ENCODE measurements at regions not wholly inside any gene's neighbourhood (a gene's known extent, or its start where the extent isn't known, plus 50 kb on each side); places are given as distances from the start of the nearest gene placed in this dataset.

- peak; percentile 17 for DNase-seq (ENCODE audit: low read depth)
These were observed 186.8 kb upstream of the GLI2 start for GRCh38 chr2:120548627-120549608.

DNA sequence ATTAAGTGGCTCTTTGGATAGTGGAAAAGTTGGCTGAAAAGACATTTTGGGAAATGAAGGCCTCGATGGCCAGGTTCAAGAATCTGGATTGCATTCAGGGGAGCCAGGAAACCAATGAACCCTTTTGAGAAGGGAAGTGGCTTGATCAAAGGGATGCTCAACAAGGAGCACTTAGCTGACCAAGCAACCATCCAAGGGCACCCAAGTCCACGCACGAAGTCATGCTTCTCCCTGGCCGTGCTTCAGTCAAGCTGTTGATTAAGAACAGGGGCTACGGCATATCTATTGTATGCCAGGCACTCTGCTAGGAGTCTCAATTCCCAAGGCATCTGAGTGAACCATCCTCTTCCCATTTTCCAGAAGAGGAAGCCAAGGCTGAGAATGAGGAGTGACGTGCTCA is 185.8 kb upstream of the GLI2 start:
- DNase-seq (ENCODE audit: low read depth), result no peak

DNA sequence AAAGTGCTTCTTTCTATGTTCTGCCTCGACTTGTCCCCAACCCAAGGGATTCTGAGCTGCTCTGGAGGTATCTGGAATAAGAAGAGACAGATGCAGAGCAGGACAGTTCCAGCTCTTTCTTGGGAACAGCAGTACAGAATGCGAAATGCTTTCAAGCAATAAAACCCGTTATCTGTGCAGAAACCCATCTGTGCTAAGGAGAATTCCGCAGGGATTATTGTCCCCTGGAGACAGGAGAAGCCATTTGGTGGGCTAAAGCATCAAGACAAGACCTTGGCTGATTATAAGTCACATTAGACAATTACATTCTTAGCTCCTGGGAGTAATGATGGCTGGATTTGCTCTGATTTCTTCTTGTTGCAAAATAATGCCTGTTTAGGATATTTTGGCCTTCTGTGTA is 185.4 kb upstream of the GLI2 start:
- DNase-seq (ENCODE audit: low read depth), result no peak

- no peak for DNase-seq (ENCODE audit: low read depth)
These were observed 184.7 kb upstream of the GLI2 start for GRCh38 chr2:120550893-120551446.

GRCh38 chr2:120551522-120551921 is 184.1 kb upstream of the GLI2 start:
- DNase-seq (ENCODE audit: low read depth), result no peak

DNA sequence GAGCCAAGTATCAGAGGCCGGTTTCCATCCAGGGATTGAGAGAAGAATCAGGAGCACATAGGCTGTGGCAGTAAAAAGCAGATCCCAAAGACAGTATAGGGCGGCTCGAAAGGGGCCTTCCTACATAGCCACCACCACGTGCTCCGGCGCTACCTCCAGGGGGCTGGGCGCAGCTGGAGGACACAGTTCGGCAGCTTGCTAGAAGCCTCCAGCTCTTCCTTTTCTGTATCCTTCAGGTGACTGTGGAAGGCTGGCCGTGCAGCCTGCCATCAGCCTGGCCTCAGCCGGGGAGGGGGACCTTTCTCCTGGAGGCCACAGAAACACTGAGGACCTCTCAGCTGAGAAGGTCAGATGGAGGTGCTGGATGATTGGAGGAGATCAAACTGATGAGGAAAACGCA is 183.6 kb upstream of the GLI2 start:
- no peak for DNase-seq (ENCODE audit: low read depth)

GRCh38 chr2:120552800-120553481 is 182.7 kb upstream of the GLI2 start:
- DNase-seq (ENCODE audit: low read depth), result peak; percentile 86

GRCh38 chr2:120554625-120555032 is 181.0 kb upstream of the GLI2 start:
- no peak for DNase-seq (ENCODE audit: low read depth)

GRCh38 chr2:120555092-120555491 is 180.6 kb upstream of the GLI2 start:
- no peak for DNase-seq (ENCODE audit: low read depth)

GRCh38 chr2:120556911-120557310 is 178.8 kb upstream of the GLI2 start:
- no peak for DNase-seq (ENCODE audit: low read depth)

DNA sequence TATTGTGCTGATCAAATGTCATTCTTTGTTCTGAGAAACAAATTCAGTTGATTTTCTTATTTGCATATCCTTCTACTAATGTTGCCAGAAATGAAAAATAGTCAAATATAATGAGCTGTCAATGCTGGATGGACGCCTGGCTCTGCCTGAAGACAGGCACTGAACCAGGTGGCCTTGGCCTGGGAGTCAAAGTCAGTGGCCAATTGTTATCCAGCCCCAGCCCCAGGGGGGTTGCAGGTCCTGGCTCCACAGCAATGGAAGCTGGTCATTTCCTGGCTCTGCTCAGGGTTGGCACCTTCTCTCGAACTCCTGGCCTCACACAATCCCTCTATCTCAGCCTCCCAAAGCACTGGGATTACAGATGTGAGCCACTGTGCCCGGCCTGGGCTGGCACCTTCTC is 176.8 kb upstream of the GLI2 start:
- no peak for DNase-seq (ENCODE audit: low read depth)

GRCh38 chr2:120559401-120559800 is 176.3 kb upstream of the GLI2 start:
- peak; percentile 89 for DNase-seq (ENCODE audit: low read depth)

- no peak for DNase-seq (ENCODE audit: low read depth)
These were observed 175.3 kb upstream of the GLI2 start for GRCh38 chr2:120560330-120560729.

GRCh38 chr2:120561379-120562035 is 174.2 kb upstream of the GLI2 start:
- no peak for DNase-seq (ENCODE audit: low read depth)

- no peak for DNase-seq (ENCODE audit: low read depth)
These were observed 173.3 kb upstream of the GLI2 start for GRCh38 chr2:120562218-120563005.

GRCh38 chr2:120563616-120564015 is 172.1 kb upstream of the GLI2 start:
- DNase-seq (ENCODE audit: low read depth), result no peak

DNA sequence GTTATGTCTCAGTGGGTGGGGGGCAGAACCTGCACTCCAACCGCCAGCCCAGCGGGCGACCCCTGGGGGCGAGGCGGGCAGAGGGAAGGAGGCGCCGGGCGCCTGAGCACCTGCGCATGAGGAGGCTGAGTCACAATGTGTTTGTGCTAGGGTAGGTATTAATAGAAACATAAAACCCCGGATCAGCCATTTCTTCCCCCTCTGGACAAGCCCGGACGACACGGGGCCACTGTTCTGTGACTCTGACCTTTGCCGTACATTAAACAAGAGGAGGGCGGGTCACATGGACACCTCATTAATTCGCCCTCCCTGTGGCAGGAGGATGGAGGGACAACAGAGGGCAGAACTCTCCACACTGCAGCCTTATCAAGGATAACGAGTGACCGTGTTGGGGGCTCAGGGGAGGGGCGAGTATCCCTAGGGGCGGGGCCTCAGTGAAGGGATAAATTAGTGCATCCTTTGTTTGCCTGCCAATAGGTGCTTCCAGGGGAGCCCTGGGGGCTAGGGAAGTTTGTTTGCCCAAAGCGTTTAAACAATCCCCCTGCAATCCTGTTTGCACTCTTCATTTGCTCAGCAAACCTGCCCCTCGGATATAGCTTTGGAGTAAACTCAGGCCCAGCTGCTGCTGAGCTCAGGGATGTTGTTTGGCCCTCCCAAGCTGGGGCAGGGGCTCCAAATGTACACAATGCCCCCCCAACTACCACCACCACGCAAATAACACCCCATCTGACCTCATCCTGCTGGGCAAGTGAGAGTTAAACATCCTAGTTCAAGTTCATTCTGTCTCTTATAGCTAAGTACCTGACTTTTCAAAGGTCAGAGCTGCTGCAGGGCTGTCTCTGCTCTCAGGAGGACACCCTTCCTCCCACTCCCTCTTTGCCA is 171.2 kb upstream of the GLI2 start:
- no peak for DNase-seq (ENCODE audit: low read depth)

DNA sequence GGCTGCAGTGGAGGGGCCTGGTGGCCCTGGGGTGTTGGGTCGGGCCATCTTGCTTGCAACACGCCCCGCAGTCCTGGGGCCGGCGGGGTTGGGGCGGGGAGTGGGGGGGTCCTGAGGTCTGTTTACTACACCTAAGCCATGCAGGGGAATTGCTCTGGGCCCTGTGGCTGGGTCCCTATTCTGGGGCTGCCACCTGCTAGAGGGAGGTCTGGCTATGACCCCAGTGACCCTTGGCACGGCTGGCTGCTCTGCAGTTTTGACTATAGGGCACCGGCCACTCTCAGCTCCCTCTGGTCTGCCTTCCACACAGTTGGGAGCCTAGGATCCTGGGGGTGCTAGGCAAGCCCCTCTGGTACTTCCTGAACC is 170.6 kb upstream of the GLI2 start:
- no peak for DNase-seq (ENCODE audit: low read depth)

DNA sequence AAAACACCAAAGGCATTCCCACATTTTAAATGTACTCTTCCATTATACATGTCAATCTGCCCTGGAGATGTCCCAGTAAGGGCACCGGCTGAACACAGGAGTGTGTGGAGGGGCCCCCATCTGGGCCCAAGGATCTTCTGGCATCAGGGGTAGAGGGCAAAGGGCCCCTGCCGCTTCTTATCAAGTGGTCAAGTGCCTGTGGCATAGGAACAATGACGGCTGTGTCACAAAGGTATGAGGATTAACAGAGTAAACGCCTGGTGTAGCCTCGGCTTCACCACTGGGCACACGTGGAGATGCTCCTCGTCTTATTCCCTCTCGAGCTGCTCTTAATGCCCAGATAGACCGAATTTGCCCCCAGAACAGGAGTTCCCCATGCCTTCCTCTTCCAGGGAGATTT is 169.7 kb upstream of the GLI2 start:
- no peak for DNase-seq (ENCODE audit: low read depth)

DNA sequence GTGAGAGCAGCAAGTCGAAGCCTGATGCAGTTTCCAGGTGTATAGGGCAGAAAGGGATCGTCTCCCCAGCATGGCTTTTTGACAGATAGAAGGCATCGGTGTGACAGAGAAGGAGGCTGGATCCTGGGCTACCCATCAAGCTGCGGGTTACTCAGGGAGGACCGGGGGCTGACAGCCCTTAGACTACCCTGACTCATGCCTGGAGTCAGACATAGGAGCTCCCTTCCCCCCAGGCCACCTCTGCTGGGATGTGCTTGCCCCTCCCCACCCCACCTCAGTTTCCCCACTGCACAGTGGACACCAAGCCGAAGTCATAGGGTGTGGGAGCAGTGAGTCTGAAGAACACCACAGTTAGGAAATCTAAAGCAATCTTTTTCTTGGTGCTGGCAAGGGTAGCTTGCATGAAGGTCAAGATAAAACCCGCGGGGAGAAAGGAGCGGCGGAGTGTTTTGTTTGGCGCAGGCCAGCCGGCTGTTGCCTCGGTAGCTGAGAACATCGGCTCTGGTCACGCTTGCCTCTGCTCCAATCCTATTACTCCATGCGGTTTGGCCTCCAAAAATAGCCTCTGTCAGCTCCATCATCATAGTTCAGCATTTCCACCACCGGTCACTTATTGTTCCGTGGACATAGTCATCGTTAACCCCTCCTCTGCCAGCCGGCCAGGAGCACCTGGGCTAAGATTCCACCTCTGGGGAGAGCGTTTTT is 169.2 kb upstream of the GLI2 start:
- peak; percentile 78 for DNase-seq (ENCODE audit: low read depth)
